NT2/D1 (cell line): ENCODE measurements at regions not wholly inside any gene's neighbourhood (a gene's known extent, or its start where the extent isn't known, plus 50 kb on each side); places are given as distances from the start of the nearest gene placed in this dataset.

Experiments
- SUZ12 ChIP-seq: IDR thresholded peaks from 2 replicates; pipeline ENCODE4 v1.6.1; 2011; ENCODE audit not compliant: insufficient read length, insufficient read depth; ENCODE audit errors: extremely low read depth
- YY1 ChIP-seq: IDR thresholded peaks from 2 replicates; pipeline ENCODE4 v1.6.1; 2011; ENCODE audit not compliant: insufficient read length, insufficient read depth
- ZNF274 ChIP-seq: IDR thresholded peaks from 2 replicates; pipeline ENCODE4 v1.6.1; 2011; ENCODE audit warnings: mild to moderate bottlenecking, low read depth, low read length

GRCh38 chr3:86801921-86802320 lies 189.0 kb downstream of the VGLL3 start:
- no peak for TF ChIP-seq ZNF274
- no peak for TF ChIP-seq SUZ12
- no peak for TF ChIP-seq YY1
